ENCODE measurements at regions not wholly inside any gene's neighbourhood (a gene's known extent, or its start where the extent isn't known, plus 50 kb on each side); places are given as distances from the start of the nearest gene placed in this dataset.

DNA sequence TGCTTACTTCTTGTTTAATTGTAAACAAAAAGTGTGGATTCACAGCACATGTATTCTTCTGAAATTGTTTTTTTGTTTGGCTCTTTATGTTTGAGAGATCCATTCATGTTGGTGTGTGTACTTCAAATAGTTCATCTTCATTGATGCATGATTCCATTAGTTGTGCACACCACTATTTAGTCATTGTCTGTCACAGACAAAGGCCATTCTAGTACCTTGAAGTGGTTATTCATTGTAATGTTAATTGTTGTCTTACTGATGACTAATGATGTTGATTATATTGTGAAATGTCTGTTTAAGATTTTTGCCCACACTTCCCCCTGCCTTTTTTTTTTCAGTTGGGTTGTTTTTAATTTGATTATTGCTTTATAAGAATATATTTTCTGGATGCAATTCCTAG lies 391.3 kb downstream of the DIRAS2 start:
- DNase-seq (ENCODE audit: low spot score), result no peak
- Mint-ChIP-seq H3K36me3 (ENCODE audit: low read depth) (0 out of 3 replicates have a peak, but pooled peaks cover 2% of the 10 kb centered on the region), H3K4me1 (no peaks in the 10 kb centered on the region), H3K27ac (no peak overlapping the region), H3K9me3 (peaks cover 9% of the 10 kb centered on the region; the same call in 2 of the 3 replicates), H3K27me3 (ENCODE audit: insufficient read depth, low read depth, poor library complexity) (no peaks in the 10 kb centered on the region), H3K4me3 (no peak overlapping the region)
- H3K27ac ChIP-seq (ENCODE audit: low read depth), result no peak overlapping the region
- H3F3A ChIP-seq (replicated peaks; ENCODE audit: low read depth), result no peaks in the 10 kb centered on the region
- TF ChIP-seq EZH2 (IDR thresholded peaks at IDR 0.05; ENCODE audit: low read depth, unreplicated experiment) (no peak), ZNF114 (CRISPR knock-in tag; IDR thresholded peaks at IDR 0.05) (no peak), POLR2AphosphoS5 (IDR thresholded peaks at IDR 0.05; ENCODE audit: low read depth) (no peak), ZNF331 (CRISPR knock-in tag; IDR thresholded peaks at IDR 0.05; ENCODE audit: low read depth) (no peak), CREB1 (CRISPR knock-in tag; IDR thresholded peaks at IDR 0.05; ENCODE audit: low read depth) (no peak), STAT1 (IDR thresholded peaks at IDR 0.05; ENCODE audit: unreplicated experiment) (no peak), EZH2phosphoT487 (IDR thresholded peaks at IDR 0.05; ENCODE audit: unreplicated experiment) (no peak), JUNB (IDR thresholded peaks at IDR 0.05; ENCODE audit: unreplicated experiment) (no peak), NANOG (IDR thresholded peaks at IDR 0.05; ENCODE audit: borderline replicate concordance) (no peak)
- TF ChIP-seq, protein P1, sequence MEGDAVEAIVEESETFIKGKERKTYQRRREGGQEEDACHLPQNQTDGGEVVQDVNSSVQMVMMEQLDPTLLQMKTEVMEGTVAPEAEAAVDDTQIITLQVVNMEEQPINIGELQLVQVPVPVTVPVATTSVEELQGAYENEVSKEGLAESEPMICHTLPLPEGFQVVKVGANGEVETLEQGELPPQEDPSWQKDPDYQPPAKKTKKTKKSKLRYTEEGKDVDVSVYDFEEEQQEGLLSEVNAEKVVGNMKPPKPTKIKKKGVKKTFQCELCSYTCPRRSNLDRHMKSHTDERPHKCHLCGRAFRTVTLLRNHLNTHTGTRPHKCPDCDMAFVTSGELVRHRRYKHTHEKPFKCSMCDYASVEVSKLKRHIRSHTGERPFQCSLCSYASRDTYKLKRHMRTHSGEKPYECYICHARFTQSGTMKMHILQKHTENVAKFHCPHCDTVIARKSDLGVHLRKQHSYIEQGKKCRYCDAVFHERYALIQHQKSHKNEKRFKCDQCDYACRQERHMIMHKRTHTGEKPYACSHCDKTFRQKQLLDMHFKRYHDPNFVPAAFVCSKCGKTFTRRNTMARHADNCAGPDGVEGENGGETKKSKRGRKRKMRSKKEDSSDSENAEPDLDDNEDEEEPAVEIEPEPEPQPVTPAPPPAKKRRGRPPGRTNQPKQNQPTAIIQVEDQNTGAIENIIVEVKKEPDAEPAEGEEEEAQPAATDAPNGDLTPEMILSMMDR (conservative IDR thresholded peaks at IDR 0.05; ENCODE audit: low read depth in 2 of 2), result no peak
- TF ChIP-seq, protein P2, sequence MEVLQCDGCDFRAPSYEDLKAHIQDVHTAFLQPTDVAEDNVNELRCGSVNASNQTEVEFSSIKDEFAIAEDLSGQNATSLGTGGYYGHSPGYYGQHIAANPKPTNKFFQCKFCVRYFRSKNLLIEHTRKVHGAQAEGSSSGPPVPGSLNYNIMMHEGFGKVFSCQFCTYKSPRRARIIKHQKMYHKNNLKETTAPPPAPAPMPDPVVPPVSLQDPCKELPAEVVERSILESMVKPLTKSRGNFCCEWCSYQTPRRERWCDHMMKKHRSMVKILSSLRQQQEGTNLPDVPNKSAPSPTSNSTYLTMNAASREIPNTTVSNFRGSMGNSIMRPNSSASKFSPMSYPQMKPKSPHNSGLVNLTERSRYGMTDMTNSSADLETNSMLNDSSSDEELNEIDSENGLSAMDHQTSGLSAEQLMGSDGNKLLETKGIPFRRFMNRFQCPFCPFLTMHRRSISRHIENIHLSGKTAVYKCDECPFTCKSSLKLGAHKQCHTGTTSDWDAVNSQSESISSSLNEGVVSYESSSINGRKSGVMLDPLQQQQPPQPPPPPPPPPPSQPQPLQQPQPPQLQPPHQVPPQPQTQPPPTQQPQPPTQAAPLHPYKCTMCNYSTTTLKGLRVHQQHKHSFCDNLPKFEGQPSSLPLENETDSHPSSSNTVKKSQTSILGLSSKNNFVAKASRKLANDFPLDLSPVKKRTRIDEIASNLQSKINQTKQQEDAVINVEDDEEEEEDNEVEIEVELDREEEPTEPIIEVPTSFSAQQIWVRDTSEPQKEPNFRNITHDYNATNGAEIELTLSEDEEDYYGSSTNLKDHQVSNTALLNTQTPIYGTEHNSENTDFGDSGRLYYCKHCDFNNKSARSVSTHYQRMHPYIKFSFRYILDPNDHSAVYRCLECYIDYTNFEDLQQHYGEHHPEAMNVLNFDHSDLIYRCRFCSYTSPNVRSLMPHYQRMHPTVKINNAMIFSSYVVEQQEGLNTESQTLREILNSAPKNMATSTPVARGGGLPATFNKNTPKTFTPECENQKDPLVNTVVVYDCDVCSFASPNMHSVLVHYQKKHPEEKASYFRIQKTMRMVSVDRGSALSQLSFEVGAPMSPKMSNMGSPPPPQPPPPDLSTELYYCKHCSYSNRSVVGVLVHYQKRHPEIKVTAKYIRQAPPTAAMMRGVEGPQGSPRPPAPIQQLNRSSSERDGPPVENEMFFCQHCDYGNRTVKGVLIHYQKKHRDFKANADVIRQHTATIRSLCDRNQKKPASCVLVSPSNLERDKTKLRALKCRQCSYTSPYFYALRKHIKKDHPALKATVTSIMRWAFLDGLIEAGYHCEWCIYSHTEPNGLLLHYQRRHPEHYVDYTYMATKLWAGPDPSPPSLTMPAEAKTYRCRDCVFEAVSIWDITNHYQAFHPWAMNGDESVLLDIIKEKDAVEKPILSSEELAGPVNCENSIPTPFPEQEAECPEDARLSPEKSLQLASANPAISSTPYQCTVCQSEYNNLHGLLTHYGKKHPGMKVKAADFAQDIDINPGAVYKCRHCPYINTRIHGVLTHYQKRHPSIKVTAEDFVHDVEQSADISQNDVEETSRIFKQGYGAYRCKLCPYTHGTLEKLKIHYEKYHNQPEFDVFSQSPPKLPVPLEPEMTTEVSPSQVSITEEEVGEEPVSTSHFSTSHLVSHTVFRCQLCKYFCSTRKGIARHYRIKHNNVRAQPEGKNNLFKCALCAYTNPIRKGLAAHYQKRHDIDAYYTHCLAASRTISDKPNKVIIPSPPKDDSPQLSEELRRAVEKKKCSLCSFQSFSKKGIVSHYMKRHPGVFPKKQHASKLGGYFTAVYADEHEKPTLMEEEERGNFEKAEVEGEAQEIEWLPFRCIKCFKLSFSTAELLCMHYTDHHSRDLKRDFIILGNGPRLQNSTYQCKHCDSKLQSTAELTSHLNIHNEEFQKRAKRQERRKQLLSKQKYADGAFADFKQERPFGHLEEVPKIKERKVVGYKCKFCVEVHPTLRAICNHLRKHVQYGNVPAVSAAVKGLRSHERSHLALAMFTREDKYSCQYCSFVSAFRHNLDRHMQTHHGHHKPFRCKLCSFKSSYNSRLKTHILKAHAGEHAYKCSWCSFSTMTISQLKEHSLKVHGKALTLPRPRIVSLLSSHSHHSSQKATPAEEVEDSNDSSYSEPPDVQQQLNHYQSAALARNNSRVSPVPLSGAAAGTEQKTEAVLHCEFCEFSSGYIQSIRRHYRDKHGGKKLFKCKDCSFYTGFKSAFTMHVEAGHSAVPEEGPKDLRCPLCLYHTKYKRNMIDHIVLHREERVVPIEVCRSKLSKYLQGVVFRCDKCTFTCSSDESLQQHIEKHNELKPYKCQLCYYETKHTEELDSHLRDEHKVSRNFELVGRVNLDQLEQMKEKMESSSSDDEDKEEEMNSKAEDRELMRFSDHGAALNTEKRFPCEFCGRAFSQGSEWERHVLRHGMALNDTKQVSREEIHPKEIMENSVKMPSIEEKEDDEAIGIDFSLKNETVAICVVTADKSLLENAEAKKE (CRISPR knock-in tag; IDR thresholded peaks at IDR 0.05), result no peak
- TF ChIP-seq, protein P3, sequence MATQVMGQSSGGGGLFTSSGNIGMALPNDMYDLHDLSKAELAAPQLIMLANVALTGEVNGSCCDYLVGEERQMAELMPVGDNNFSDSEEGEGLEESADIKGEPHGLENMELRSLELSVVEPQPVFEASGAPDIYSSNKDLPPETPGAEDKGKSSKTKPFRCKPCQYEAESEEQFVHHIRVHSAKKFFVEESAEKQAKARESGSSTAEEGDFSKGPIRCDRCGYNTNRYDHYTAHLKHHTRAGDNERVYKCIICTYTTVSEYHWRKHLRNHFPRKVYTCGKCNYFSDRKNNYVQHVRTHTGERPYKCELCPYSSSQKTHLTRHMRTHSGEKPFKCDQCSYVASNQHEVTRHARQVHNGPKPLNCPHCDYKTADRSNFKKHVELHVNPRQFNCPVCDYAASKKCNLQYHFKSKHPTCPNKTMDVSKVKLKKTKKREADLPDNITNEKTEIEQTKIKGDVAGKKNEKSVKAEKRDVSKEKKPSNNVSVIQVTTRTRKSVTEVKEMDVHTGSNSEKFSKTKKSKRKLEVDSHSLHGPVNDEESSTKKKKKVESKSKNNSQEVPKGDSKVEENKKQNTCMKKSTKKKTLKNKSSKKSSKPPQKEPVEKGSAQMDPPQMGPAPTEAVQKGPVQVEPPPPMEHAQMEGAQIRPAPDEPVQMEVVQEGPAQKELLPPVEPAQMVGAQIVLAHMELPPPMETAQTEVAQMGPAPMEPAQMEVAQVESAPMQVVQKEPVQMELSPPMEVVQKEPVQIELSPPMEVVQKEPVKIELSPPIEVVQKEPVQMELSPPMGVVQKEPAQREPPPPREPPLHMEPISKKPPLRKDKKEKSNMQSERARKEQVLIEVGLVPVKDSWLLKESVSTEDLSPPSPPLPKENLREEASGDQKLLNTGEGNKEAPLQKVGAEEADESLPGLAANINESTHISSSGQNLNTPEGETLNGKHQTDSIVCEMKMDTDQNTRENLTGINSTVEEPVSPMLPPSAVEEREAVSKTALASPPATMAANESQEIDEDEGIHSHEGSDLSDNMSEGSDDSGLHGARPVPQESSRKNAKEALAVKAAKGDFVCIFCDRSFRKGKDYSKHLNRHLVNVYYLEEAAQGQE (IDR thresholded peaks at IDR 0.05; ENCODE audit: unreplicated experiment), result no peak
- TF ChIP-seq, protein P4, sequence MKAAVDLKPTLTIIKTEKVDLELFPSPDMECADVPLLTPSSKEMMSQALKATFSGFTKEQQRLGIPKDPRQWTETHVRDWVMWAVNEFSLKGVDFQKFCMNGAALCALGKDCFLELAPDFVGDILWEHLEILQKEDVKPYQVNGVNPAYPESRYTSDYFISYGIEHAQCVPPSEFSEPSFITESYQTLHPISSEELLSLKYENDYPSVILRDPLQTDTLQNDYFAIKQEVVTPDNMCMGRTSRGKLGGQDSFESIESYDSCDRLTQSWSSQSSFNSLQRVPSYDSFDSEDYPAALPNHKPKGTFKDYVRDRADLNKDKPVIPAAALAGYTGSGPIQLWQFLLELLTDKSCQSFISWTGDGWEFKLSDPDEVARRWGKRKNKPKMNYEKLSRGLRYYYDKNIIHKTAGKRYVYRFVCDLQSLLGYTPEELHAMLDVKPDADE (IDR thresholded peaks at IDR 0.05), result no peak
- peaks cover 15% of the 10 kb centered on the region; the same call in 1 of the 2 replicates for H3K9me2 ChIP-seq (ENCODE audit: insufficient read depth)
- H3K4me3 ChIP-seq, result no peak overlapping the region
- no peaks in the 10 kb centered on the region for H4K20me1 ChIP-seq (replicated peaks; ENCODE audit: insufficient read depth)
- no peak overlapping the region for H2AFZ ChIP-seq
- H3K27me3 ChIP-seq (ENCODE audit: insufficient read depth), result no peaks in the 10 kb centered on the region
- no peak for ATAC-seq
- no peaks in the 10 kb centered on the region for H3K4me1 ChIP-seq (ENCODE audit: insufficient read depth)
- no peaks in the 10 kb centered on the region for H3K79me2 ChIP-seq (replicated peaks; ENCODE audit: insufficient read depth)
- H3K4me2 ChIP-seq, result no peak overlapping the region
- no peaks in the 10 kb centered on the region for H3K36me3 ChIP-seq (ENCODE audit: insufficient read depth)

Measured in GM23338 (cell line).